HCEC 1CT (cell line): ENCODE measurements at regions not wholly inside any gene's neighbourhood (a gene's known extent, or its start where the extent isn't known, plus 50 kb on each side); places are given as distances from the start of the nearest gene placed in this dataset.

Experiments
- DNase-seq: peaks from one replicate; pipeline ENCODE4 v3.0.0-alpha.2; 2017

- DNase-seq = no peak
These were observed 303.5 kb upstream of the KLF6 start for GRCh38 chr10:4088354-4089066.

DNA sequence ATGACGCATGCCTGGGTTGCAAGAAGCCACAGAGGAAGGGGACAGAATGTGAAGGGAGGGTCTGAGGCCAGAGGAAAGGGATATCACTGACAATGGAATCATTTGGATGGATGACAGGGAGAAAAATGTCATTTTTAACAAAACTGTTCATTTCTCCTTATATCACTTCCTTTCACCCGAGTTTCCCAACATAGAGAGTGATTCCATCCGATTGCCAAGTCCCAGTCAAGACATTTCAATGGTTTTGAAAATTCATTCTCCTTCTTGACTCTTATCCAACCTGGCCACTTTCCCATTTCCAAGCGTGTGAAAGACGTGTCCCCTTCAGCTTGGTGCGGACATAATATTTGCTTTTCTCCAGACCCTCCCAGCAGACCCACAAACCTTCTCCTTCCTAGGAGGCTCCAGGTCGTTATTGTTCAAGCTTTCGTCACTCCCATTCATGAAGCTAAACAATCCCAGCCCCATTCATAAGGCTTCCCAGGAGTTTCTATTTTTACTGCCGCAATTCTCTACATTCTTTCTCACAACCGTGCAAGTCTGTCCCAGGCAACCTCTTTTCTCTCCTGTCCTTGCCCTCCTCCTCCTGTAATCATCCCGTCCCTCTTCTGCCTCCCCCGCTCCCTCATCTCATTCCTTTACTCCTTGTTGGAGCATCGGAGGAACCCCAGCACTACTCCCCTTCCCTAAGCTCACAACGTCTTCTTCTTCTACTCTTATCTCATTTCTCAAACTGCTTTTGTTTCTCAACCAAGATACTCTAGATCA, 301.3 kb upstream of the KLF6 start:
- no peak for DNase-seq

DNA sequence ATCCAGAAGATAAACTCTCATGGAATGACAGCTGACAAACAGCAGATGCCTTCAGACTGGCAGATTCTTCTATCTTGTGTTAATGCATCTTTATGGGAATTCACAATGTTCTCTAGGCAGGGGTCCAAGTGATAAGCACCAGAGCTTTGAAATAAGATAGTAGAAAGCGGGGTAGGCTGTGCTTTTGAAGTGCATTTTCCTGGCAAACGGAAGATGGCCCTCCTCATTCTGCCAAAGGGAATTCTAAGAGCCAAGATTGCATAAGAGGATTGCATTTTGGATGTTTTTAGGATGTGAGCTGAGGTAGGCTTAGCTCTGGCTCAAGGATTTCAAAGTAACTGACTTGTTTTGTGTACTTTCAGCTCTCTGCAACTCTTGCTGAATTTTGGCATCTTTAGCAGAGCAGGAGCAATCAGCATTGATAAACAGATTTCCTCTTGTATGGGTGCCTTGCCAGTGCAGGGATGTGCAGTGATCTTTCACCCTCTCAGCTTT, 298.5 kb upstream of the KLF6 start:
- no peak for DNase-seq

DNA sequence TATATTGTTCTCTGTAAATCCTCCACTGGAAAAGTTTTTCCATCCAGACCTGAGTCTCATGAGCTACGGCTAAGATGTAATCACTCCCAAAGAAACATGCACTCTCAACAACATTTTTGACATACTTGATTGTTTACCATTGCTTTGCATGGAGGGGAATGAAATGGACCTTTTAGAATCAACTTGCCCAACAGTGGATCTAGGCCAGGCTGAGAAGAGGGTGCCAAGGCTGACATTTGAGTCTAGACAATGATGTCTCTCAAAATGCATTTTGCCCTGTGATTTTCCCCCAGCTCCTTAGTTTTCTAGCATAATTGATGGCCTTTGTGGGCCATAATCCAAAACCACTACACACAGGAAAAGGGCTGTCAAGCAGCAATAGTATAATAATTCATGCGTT, 297.9 kb upstream of the KLF6 start:
- DNase-seq = no peak

- no peak for DNase-seq
These were observed 296.7 kb upstream of the KLF6 start for GRCh38 chr10:4081685-4082111.

GRCh38 chr10:4080225-4080805, 295.3 kb upstream of the KLF6 start:
- no peak for DNase-seq

DNA sequence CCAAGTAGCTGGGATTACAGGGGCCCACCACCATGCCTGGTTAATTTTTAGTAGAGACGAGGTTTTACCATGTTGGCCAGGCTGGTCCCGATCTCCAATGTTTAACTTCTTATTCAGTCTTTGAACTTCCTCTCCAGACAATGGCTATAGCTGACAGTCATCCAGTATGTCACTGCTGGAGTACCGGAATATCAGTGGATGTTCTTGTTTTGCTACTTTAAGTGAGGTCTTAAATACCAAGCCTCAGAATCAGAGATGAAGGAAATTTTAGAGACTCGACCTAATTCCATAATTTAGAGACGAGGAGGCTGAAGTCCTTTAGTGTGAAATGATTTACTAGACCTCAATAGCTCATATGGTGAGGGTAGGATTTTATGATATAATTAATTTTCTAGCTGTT, 294.8 kb upstream of the KLF6 start:
- no peak for DNase-seq

GRCh38 chr10:4077804-4078203, 292.8 kb upstream of the KLF6 start:
- DNase-seq = no peak

GRCh38 chr10:4076983-4077382, 292.0 kb upstream of the KLF6 start:
- DNase-seq = no peak

DNA sequence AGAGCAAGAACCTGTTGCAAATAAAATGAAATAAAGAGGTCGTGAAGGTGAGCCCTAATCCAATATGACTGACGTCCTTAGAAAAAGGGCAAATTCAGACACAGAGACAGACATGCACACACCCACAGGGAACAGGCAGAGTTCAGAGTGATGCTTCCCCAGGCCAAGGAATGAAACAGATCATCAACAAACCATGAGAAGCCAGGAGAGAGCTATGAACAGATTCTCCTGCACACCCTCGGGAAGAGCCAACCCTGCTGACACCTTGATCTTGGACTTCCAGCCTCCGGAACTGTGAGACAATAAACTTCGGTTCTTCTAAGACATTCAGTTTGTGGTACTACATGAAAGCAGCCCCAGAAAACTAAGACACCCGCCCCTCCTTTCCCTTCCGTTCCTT, 290.4 kb upstream of the KLF6 start:
- no peak for DNase-seq

- DNase-seq = no peak
These were observed 289.8 kb upstream of the KLF6 start for GRCh38 chr10:4074545-4075407.

DNA sequence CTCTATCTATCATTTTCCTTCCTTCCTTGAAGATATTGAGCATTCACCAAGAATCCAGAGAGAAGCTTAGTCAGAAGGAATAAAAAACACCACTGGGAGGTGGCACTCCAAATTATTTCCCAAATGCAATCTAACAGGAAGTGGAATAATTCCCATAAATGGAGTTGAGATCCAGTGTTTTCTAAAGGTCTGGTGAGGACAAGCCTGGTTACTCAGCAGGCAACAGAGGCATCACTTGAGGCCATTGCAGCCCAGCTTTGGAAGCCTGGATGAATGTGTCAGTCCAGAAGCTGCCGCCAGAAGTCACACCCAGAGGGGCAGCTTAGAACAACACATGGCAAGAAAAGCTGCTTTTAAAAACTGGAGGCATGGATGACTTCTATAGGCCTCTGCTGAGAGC, 288.9 kb upstream of the KLF6 start:
- peak; percentile 90 for DNase-seq

GRCh38 chr10:4070921-4071660, 286.1 kb upstream of the KLF6 start:
- no peak for DNase-seq

DNA sequence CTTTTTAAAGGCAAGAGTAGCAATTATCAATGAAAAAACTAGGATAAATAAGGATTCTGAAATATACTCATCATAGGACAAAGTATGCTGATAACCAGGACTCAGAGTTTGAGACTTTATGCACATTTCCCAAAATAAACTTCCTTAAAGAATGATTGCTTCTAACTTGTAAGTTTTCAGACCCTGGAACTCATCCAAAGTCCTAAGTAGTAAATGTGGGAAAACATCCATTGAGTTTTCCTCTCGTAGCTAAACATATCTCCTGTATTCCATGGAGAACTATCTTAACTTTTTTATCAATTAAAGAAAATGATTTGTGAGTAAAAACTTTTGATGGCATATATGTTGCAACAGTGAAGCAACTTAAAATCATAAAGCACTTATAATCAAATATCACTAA, 285.2 kb upstream of the KLF6 start:
- no peak for DNase-seq

- peak; percentile 66 for DNase-seq
These were observed 284.5 kb upstream of the KLF6 start for GRCh38 chr10:4069491-4069890.

DNA sequence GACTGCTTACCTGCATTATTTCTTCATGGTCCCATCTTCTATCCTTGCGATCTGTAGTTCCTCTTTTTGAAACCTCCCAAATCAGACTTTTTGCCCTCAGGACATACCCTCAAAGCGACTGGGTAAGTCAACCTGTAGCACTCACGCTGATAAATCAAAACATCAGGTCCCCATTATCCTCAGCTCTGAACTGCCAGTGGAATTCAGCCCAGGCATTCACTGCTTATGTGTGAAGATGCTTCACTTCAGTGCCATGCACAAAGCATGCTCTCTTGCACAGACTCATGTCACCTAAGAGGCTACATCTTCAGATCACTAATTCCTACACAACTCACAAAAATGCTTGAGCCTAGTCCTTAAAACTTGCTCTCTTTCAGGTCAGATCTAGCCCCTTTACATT, 283.6 kb upstream of the KLF6 start:
- no peak for DNase-seq

- DNase-seq = peak; percentile 39
These were observed 283.0 kb upstream of the KLF6 start for GRCh38 chr10:4067931-4068561.

DNA sequence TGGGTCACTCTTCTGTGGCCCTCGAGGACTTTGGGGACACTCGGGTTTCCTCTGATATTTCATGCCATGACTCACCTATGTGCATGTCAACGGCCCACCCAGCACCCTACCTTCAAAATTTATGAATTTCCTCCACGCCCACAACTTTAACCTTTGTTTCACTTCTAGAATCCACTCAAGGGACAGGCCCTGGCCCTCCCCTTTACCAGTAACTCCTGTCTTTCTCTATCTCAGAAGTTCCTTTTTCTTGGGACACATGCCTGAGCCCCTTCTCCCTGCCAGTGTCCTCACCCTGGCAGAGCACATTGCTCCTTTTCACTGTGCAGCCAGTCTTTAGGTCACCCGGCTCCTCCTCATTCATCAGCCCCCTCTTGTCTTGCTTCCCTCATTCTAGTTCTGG, 282.5 kb upstream of the KLF6 start:
- no peak for DNase-seq

DNA sequence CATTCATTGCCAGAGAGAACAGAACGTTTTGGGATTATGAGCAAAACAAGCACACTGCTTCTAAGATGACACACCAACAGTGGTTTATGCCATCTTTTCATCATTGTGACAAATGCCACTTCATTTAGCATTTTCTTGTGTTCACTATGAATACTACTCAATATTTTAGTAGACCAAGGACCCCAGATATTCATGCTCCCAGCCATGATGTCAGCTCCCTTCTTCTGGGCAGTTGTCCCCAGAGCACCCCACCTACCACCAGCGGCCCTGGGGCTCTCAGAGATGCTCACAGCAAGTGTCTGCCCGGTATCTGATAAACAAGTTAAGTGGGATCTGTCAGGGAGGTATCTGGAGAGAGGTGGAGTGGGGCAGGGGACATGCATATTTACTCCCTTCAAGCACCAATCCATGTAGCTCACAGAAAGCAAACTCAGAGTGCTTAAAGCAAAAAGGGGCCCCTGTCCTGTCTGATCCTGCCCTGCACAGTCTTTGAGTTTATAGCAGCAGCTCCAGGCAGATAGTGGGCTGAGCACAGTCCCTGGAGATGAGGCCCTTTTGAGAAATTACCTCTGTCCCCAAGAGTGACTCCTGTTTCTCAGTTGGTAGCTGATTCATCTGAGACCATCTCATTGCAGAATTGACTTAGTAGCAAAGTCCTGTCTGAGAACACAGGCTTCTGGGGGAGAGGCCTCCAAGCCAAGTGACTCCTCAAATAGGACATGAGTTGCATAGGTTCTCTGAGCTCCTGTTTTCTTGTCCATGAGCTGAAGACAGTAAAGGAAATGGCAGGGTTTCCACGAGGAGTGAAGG, 281.8 kb upstream of the KLF6 start:
- no peak for DNase-seq

GRCh38 chr10:4064489-4064888, 279.5 kb upstream of the KLF6 start:
- DNase-seq = no peak

DNA sequence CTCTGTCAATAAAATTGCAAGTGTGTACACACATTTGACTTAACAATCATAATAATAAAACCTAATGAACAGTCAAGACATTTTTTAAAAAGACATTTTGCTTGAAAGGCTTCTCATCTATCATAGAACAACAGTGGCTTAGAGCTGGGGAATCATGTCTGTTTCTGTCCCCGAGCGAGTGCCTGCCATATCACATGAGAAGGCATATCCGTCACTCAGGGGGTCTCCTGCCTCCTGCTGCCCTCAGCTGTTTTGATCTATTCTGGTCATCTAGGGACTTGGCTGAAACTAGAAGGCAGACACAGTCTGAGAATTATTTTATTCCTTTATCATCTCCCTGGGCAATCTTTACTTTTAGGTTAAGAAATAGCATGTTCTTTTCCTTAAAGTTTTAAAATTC, 278.7 kb upstream of the KLF6 start:
- no peak for DNase-seq
